ENCODE measurements at regions not wholly inside any gene's neighbourhood (a gene's known extent, or its start where the extent isn't known, plus 50 kb on each side); places are given as distances from the start of the nearest gene placed in this dataset.
A peak's percentile ranks its signal among the peaks of the same experiment; 100 is the strongest.
"Not testable (repeated sequence)": the region's sequence is repeated elsewhere in the genome, so short reads cannot be mapped to it uniquely, and the experiment has no call there.

GRCh38 chr6:15827496-15828255, 164.8 kb upstream of the DTNBP1 start:
- no peak for DNase-seq

DNA sequence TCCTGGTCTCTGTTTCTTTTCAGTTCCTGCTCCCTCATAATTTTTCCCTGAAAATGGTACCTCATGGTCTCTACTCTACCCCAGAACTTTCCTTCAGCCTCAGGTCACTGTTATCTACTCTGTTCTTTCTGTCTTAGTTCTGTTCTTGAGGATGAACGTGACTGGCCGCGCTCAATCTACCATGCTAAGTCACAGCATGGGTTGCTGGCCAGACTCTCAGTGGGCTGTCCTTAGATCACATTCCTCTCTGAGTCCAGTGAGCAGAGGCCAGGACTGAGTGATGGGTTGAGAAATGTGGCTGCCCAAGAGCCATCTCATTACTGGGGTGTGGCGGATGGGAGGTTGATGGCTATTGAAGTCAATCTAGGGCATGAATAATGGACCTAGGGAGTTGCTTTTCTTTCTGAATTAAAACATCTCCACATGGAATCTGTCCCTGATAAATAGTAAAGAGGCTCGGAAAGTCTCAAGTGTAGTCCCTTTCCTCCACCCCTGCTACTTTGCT, 164.0 kb upstream of the DTNBP1 start:
- no peak for DNase-seq

- DNase-seq, result no peak
These were observed 162.6 kb upstream of the DTNBP1 start for GRCh38 chr6:15825332-15825930.

GRCh38 chr6:15824811-15825210, 162.0 kb upstream of the DTNBP1 start:
- DNase-seq, result no peak

DNA sequence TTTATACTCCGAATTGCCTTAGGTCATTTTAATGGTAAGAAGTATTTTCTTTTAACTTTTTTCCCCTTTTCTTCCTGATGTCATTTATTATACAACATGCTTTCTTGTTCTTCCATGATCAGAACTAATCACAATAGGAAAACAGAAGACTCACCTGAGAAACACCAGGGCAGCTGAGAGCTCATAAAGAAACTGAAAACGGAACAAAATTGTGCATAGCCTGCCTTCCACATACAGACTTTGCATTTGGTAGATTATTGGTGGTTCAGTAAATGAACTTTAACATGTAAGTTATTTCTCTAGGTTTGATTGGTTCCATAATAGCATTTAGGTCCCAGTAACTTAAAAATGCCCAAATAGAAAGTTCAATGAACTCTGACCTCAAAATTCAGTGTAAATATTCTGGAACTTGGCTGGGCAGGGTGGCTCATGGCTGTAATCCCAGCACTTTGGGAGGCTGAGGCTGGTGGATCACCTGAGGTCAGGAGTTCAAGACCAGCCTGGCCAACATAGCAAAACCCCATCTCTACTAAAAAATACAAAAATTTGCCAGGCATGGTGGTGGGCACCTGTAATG, 161.1 kb upstream of the DTNBP1 start:
- DNase-seq, result no peak

GRCh38 chr6:15822835-15823234, 160.0 kb upstream of the DTNBP1 start:
- no peak for DNase-seq

DNA sequence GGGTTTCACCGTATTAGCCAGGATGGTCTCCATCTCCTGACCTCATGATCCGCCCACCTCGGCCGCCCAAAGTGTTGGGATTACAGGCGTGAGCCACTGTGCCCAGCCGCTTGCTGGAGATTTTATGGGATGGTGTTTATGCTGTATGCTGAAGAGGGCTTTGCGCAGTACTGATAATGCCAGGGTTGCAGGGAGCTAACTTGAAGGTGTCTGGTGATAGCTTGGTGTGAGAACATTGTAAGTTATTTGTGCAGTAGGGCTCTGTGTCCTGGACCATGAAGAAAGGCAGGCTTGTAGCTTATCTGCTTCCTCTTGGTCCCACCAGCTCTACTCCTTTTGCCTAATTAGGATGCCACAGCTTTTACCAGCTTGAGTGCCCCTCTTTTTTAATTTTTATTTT, 157.0 kb upstream of the DTNBP1 start:
- no peak for DNase-seq

DNA sequence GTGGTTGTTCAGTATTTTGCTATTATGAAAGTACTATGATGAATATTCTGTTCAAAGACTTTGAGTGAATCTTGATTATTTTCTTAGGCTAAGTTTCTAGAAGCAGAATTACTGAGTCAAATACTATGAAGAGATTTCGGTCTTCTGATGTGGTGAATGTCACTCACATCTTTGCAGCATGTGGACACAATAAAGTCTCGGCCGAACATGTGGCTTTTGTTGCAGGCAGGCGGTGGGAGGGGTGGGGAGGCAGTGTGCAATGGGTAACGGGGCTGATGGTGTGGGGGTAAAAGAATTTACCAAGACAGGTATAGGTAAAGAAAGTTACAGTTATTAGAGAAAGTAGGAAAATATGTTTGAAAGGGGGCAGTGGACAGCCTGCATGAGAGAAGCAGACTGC, 156.4 kb upstream of the DTNBP1 start:
- peak; percentile 34 for DNase-seq

DNA sequence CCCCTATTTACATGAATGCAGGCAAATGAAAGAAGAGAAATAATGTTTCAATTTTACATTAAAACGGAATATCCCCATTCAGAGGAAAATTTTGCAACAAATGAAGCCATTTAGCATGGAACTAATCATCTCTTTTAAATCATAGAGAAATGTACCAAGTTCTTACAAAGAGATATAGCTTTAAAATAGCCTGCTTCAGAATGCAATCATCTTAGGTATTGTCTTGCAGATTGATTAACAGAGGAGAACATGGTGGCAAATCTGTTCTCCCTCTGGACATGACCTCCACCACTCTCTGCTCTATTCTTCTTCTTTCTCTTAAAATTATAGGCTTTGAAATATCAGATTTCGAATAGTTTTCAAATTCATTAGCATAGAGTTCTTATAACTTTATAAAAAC, 155.7 kb upstream of the DTNBP1 start:
- DNase-seq, result no peak

DNA sequence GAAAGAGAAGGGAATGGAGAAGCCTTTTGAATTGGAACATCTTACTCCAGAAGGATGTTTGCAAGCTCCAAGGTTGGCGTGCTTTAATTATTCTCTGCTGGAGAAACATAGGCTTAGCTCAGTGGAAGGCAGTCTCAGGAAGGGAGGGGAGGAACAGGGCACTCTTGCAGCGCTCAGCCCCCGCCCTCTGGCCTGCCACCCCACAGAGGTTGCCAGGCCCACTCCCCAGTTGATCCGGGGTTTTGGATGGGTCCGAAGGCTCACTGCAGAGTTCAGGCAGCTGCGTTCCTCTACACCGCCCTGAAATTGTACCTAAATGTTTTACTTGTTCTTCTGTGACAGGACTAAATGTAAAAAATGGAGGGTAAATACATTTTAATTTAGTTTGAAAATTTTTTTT, 155.2 kb upstream of the DTNBP1 start:
- DNase-seq, result no peak

DNA sequence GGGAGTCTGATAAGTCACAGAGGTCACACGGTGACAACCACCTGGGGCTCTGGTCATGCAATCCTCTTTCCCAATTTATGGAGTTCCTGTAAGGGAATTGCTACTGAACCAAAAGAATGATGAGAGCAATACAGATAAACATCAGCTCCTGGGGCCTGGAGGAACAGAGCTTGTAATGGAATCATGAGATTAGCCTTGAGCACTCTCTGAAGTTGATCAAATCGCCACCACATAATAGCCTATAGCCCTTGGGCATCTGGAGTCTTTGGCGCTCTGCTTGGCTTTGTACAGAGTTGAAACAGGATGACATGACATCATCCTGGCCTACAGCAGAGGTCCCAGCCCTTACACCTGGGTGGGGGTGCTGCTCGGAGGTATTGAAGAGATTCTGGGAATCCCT, 154.3 kb upstream of the DTNBP1 start:
- DNase-seq, result no peak

GRCh38 chr6:15816661-15817060, 153.8 kb upstream of the DTNBP1 start:
- DNase-seq, result no peak

DNA sequence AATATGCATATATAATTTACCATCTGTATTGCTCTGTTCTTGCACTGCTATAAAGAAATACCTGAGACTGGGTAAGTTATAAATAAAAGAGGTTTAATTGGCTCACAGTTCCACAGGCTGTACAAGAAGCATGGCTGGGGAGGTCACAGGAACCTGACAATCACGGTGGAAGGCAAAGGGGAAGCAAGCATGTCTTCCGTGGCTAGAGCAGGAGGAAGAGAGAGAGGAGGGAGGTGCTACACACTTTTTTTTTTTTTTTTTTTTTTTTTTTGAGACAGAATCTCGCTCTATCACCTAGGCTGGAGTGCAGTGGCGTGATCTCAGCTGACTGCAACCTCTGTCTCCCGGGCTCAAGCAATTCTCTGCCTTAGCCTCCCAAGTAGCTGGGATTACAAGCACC, 150.9 kb upstream of the DTNBP1 start:
- DNase-seq, result not testable (repeated sequence)

DNA sequence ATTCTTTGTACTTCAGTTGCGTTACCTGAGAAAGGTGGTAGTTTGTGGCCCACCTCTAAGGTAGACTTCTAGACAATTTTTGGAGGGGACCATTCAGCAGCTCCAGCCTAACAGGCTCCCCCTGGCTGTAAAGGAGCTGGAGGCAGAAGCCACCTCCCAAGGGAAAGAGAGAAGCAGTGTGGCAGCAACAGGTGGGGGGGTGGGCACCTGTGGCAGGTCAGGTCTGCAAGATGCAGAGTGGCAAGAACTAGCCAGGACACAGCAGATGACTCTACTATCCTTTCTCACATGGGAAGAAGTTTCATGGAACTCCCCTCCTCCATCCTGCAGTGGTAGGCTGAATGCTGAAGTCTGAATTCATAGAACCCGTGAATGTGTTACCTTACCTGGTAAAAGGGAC, 148.3 kb upstream of the DTNBP1 start:
- no peak for DNase-seq

GRCh38 chr6:15810618-15811017, 147.8 kb upstream of the DTNBP1 start:
- DNase-seq, result no peak

GRCh38 chr6:15809367-15809766, 146.5 kb upstream of the DTNBP1 start:
- no peak for DNase-seq

- DNase-seq, result no peak
These were observed 141.6 kb upstream of the DTNBP1 start for GRCh38 chr6:15804164-15805154.

DNA sequence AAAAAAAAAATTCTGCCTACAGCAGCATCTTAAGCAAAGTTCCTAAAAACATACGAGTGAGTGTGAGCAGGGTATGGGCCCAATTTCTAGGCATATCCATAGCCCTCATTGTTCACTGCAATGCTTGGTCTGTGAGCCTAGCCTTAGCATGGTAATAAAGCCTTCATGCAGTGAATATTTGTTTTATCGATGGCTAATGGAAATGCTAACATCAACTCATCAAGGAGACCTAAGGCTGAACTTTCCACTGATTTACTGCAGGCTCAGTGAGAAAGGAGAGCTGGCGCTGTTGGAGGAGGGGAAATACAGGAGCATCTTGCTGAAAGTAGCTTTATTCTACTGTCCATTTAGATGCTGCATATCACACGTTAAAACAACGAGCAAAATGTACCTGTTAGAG, 139.6 kb upstream of the DTNBP1 start:
- no peak for DNase-seq

GRCh38 chr6:15801912-15802311, 139.1 kb upstream of the DTNBP1 start:
- DNase-seq, result no peak

DNA sequence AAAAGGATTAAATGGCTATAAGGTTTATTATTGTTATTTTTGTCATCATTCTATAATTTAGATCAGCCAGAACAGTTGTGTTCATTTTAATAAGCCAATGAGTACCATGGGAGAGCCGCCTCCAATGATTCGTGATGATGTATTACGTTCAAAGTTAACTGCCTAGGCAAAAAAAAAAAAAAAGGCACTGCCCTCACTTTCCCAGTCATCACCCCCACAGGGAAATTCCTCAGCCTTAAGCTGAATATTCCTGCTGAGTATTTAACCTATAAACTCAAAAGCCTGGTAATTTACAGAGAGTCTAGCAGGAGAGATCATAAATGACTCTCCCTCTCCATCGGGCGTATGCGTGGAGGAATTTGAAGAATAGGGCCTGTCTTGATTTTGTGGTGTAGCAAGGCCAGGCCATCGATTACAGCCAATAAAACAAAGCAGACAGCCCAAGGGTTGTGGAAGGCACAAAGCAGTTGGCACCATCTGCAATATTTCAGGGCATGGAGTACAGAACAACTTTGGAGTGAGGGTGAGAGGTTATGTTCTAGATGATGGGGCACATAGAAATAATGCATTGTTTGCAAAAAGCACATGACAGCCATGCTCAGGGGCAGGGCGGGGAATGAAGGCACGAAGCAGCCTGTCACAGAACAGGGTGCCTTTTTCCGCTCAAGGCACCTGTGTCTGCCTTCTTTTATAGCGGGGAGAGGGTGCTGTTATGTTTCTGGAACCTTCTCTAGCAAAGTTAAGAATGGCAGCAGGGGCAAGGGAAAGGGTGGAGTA, 138.2 kb upstream of the DTNBP1 start:
- no peak for DNase-seq

GRCh38 chr6:15798533-15799255, 135.9 kb upstream of the DTNBP1 start:
- no peak for DNase-seq
